ENCODE measurements at regions not wholly inside any gene's neighbourhood (a gene's known extent, or its start where the extent isn't known, plus 50 kb on each side); places are given as distances from the start of the nearest gene placed in this dataset.
"Not testable (repeated sequence)": the region's sequence is repeated elsewhere in the genome, so short reads cannot be mapped to it uniquely, and the experiment has no call there.

DNA sequence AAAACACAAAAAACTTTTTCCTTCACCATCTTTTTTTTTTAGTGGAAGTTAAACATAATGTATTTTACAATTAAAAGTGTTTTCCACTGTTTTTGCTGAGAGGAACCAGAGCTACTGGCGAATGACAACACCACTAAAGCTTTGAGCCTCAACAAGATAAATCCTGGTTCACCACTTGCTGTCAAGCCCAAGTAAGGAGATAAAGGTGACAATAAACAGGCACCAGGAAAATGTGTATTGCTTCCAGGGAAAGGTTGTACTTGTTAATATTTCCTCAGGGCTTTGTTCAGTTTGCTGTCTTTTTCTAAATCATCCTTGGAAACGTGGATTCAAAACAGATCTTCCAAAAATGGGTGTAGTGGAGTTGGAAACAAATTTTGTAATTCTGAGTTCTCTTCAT lies 109.9 kb upstream of the ANKRD30A start:
- DNase-seq (no peak), ATAC-seq (no peak)
- WGBS, 2 donors, result 25 to 28% methylated on average over 2 of the region's 2 CpGs
- intact Hi-C loops (cut with DNase I), result no loop called here
- no peaks in the 10 kb centered on the region for H3K36me3 ChIP-seq (replicated peaks in 1 of 2; ENCODE audit: insufficient read depth in 1 of 2, low read depth in 2 of 2)
- no peaks in the 10 kb centered on the region for H3K9me3 ChIP-seq
- no peak overlapping the region for H3K4me3 ChIP-seq
- H3K27me3 ChIP-seq, result no peaks in the 10 kb centered on the region
- no peaks in the 10 kb centered on the region for H3K4me1 ChIP-seq
- TF ChIP-seq CTCF (IDR thresholded peaks at IDR 0.05) (no peak), POLR2A (IDR thresholded peaks at IDR 0.05) (no peak)
- H3K27ac ChIP-seq, result no peak overlapping the region

GRCh38 chr10:37010741-37011140 lies 114.7 kb upstream of the ANKRD30A start:
- DNase-seq (no peak), ATAC-seq (no peak)
- intact Hi-C loops (cut with DNase I), result no loop called here
- H3K4me1 ChIP-seq, result no peaks in the 10 kb centered on the region
- no peaks in the 10 kb centered on the region for H3K27me3 ChIP-seq
- 54 to 65% methylated on average over 7 of the region's 7 CpGs for WGBS, 2 donors
- no peaks in the 10 kb centered on the region for H3K9me3 ChIP-seq
- no peak for TF ChIP-seq POLR2A (IDR thresholded peaks at IDR 0.05)
- no peak for TF ChIP-seq CTCF (IDR thresholded peaks at IDR 0.05)
- H3K4me3 ChIP-seq, result no peak overlapping the region
- H3K27ac ChIP-seq, result no peak overlapping the region
- no peaks in the 10 kb centered on the region for H3K36me3 ChIP-seq (replicated peaks in 1 of 2; ENCODE audit: insufficient read depth in 1 of 2, low read depth in 2 of 2)

- WGBS, 2 donors, result 14 to 16% methylated on average over 2 of the region's 2 CpGs
- H3K9me3 ChIP-seq; H3K27ac ChIP-seq; intact Hi-C loops (cut with DNase I); DNase-seq; ATAC-seq; H3K4me3 ChIP-seq; H3K27me3 ChIP-seq; H3K36me3 ChIP-seq (replicated peaks in 1 of 2; ENCODE audit: insufficient read depth in 1 of 2, low read depth in 2 of 2); H3K4me1 ChIP-seq: not testable (repeated sequence)
Observed at GRCh38 chr10:37008276-37008675, 117.1 kb upstream of the ANKRD30A start.

DNA sequence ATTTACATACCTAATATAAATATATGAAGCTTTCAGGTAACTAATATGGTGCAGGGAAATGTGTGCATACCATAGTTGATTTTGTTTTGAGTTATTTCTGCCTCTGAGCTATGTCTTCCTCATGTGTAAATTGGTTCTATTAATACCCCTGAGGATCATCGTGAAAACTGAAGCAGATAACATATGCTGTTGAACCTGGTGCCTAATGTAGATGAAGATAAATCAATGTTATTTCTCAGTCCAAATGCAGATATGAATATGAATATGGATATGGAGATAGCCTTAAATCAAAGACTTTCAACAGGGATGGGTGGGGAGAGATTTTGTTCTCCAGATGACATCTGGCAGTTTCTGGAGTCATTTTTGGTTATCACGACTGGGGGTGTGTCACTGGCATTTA lies 122.3 kb upstream of the ANKRD30A start:
- no peak overlapping the region for H3K4me3 ChIP-seq

DNA sequence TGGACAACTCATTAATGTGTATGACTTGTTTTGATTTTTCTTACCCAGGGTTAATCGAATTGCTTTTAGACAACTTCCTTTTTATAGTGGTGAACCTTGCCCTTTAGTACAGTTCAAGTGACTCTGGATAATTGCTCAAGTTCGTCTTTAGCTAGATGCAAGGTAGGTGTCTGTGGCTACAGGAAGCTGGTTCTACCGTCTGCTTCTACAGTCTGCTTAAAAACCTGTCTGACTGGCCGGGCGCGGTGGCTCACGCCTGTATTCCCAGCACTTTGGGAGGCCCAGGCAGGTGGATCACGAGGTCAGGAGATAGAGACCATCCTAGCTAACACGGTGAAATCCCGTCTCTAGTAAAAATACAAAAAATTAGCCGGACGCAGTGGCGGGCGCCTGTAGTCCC lies 129.6 kb upstream of the ANKRD30A start:
- H3K4me3 ChIP-seq; H3K27ac ChIP-seq; H3K36me3 ChIP-seq (replicated peaks in 1 of 2; ENCODE audit: insufficient read depth in 1 of 2, low read depth in 2 of 2); intact Hi-C loops (cut with DNase I); H3K27me3 ChIP-seq; H3K4me1 ChIP-seq; ATAC-seq; DNase-seq; H3K9me3 ChIP-seq: not testable (repeated sequence)
- WGBS, 2 donors, result 76 to 78% methylated on average over 14 of the region's 14 CpGs

More for the DNA sequence above, 122.3 kb upstream of the ANKRD30A start:
- DNase-seq (no peak), ATAC-seq (no peak)
- no peak overlapping the region for H3K27ac ChIP-seq
- intact Hi-C loops (cut with DNase I), result no loop called here
- WGBS, 2 donors, result 44 to 46% methylated on average over 2 of the region's 2 CpGs
- H3K36me3 ChIP-seq (replicated peaks in 1 of 2; ENCODE audit: insufficient read depth in 1 of 2, low read depth in 2 of 2), result no peaks in the 10 kb centered on the region
- no peaks in the 10 kb centered on the region for H3K4me1 ChIP-seq
- H3K9me3 ChIP-seq, result no peaks in the 10 kb centered on the region
- H3K27me3 ChIP-seq, result no peaks in the 10 kb centered on the region
- TF ChIP-seq POLR2A (IDR thresholded peaks at IDR 0.05) (no peak), CTCF (IDR thresholded peaks at IDR 0.05) (no peak)

- DNase-seq, result no peak
- TF ChIP-seq POLR2A (IDR thresholded peaks at IDR 0.05) (no peak), CTCF (IDR thresholded peaks at IDR 0.05) (no peak)
- Histone ChIP-seq H3K9me3 (no peaks in the 10 kb centered on the region), H3K27ac (no peak overlapping the region), H3K4me1 (no peaks in the 10 kb centered on the region), H3K4me3 (no peak overlapping the region), H3K27me3 (no peaks in the 10 kb centered on the region), H3K36me3 (replicated peaks in 1 of 2; ENCODE audit: insufficient read depth in 1 of 2, low read depth in 2 of 2) (no peaks in the 10 kb centered on the region)
- no peak for ATAC-seq
- WGBS, 2 donors, result 79 to 81% methylated on average over 10 of the region's 10 CpGs
- intact Hi-C loops (cut with DNase I), result no loop called here
Observed at GRCh38 chr10:36994886-36995285, 130.5 kb upstream of the ANKRD30A start.
